BJ (cell line): ENCODE measurements at regions not wholly inside any gene's neighbourhood (a gene's known extent, or its start where the extent isn't known, plus 50 kb on each side); places are given as distances from the start of the nearest gene placed in this dataset.

Experiments used
- CTCF ChIA-PET: fragments of 350-600 bp; formaldehyde crosslinking; extraction: SDS; loops from one replicate; lab custom pipeline; 2021; ENCODE audit warnings: antibody characterized with exemption, inconsistent platforms; lab: Yijun Ruan, JAX
- POLR2A ChIA-PET: fragments of 300-600 bp; sonication (Branson Sonifier 250); formaldehyde crosslinking; extraction: SDS; loops from one replicate; lab custom pipeline; 2021; ENCODE audit warnings: antibody characterized with exemption; lab: Charles Lee
- DNase-seq: peaks from one replicate; pipeline ENCODE4 v3.0.0-alpha.2; 2011; ENCODE audit warnings: low read depth
- H3K27me3 ChIP-seq: 2 replicates; pipeline ENCODE4 v1.6.0; 2011; ENCODE audit warnings: low read length; ENCODE audit not compliant: control insufficient read depth, insufficient read depth
- H3K36me3 ChIP-seq: 2 replicates; pipeline ENCODE4 v1.5.1; 2011; ENCODE audit warnings: low read length; ENCODE audit not compliant: control insufficient read depth, insufficient read depth
- H3K4me3 ChIP-seq: 2 replicates; pipeline ENCODE4 v1.5.1; 2011; ENCODE audit warnings: low read depth, mild to moderate bottlenecking, control low read depth, low read length
- CTCF ChIP-seq: IDR thresholded peaks from 2 replicates; pipeline ENCODE4 v1.5.1; 2011; ENCODE audit warnings: low read depth, mild to moderate bottlenecking, control low read depth, inconsistent platforms, low read length, moderate library complexity; ENCODE audit not compliant: insufficient read depth

DNA sequence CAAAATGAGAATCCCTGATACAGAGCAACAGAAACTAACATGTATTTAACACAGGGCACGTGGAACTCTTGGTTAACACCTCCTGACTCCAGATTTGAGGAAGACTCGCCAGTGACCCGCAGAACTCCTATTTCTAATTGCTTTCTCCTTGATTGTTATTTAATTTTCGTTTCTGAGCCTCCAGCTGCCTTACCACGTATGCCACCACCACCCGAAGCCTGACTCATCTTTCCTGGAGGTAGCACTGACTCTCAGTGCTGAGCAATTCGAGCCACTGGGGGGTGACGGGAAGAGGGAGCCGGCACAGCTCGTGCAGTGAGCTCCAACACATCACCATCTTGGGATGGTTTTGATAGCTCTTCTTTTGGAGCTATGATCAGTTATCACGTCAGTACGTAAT, 273.9 kb upstream of the MGMT start:
- DNase-seq: no peak
- Histone ChIP-seq H3K36me3 (no peaks in the 10 kb centered on the region), H3K27me3 (no peaks in the 10 kb centered on the region), H3K4me3 (no peak overlapping the region)
- POLR2A ChIA-PET: no interaction called here
- TF ChIP-seq CTCF: no peak
- CTCF ChIA-PET: no interaction called here

DNA sequence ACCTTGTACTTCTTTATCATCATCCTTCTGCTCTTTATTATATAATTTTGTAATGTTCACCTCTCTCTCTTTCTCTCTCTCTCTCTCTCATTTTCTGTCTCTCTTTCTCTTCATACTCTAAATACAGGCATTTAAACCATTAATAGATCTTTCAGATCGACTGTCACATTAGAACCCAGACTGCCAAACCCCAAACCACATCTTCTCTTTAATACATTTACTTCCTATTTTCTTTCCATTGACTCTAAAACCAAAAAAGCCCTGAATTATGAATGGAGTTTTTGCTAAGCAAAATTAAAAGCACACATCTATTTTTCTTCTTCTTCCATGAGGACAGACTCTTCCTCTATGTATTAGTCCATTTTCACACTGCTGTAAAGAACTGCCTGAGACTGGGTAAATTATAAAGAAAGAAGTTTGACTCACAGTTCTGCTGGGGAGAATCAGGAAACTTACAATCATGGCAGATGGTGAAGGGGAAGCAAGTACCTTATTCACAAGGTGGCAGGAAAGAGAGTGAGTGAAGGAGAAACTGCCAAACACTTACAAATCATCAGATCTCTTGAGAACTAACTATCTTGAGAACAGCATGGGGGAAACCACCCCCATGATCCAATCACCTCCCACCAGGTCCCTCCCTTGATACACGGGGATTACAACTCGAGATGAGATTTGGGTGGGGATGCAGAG, 272.7 kb upstream of the MGMT start:
- H3K4me3 ChIP-seq: no peak overlapping the region
- no peaks in the 10 kb centered on the region for H3K27me3 ChIP-seq
- POLR2A ChIA-PET: no interaction called here
- no peak for DNase-seq
- TF ChIP-seq CTCF: no peak
- no peaks in the 10 kb centered on the region for H3K36me3 ChIP-seq
- CTCF ChIA-PET: no interaction called here

DNA sequence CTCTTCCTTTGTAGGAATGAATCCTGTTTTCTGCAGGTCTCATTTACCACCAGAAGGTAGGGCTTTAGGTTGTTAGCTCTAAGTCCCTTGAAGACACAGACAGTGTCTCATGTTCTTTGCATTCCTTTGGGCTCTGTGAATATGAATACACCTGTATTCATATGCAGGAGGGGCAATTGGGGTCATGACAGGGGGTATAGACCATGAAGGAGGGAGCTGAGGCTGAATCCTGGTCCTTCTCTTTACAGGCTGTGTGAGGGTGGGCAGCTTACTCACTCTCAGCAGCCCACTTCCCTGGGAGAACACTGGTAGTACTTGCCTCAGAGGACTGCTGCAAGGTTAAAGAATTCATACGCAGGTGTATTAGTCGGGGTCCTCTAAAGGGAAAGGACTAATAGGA, 267.2 kb upstream of the MGMT start:
- POLR2A ChIA-PET: no interaction called here
- CTCF ChIA-PET: no interaction called here
- no peaks in the 10 kb centered on the region for H3K27me3 ChIP-seq

GRCh38 chr10:129203819-129204218, 263.2 kb upstream of the MGMT start:
- CTCF ChIA-PET: no interaction called here
- no peak for TF ChIP-seq CTCF
- no peaks in the 10 kb centered on the region for H3K27me3 ChIP-seq
- H3K4me3 ChIP-seq: no peak overlapping the region
- no peak for DNase-seq
- POLR2A ChIA-PET: no interaction called here
- H3K36me3 ChIP-seq: no peaks in the 10 kb centered on the region

More for the DNA sequence above, 267.2 kb upstream of the MGMT start:
- TF ChIP-seq CTCF: no peak
- no peak for DNase-seq
- no peaks in the 10 kb centered on the region for H3K36me3 ChIP-seq
- H3K4me3 ChIP-seq: no peak overlapping the region

GRCh38 chr10:129207297-129207696, 259.7 kb upstream of the MGMT start:
- Histone ChIP-seq H3K4me3 (no peak overlapping the region), H3K36me3 (no peaks in the 10 kb centered on the region), H3K27me3 (no peaks in the 10 kb centered on the region)
- TF ChIP-seq CTCF: no peak
- POLR2A ChIA-PET: no interaction called here
- CTCF ChIA-PET: no interaction called here
- DNase-seq: no peak
